A549 (cell line): ENCODE measurements at regions not wholly inside any gene's neighbourhood (a gene's known extent, or its start where the extent isn't known, plus 50 kb on each side); places are given as distances from the start of the nearest gene placed in this dataset.

Source experiments
- ATAC-seq, 2 experiments: fragments of 200-7000 bp in 1 of 2; fragments of >200 bp in 1 of 2; cut with Nextera tagmentation in 1 of 2; cut with Tn5 transposase in 1 of 2; 3 replicates each; pipeline versions ENCODE4 v1.8.0 to v1.9.1; 2018 to 2020; ENCODE audit warnings: mild to moderate bottlenecking in 1 of 2, moderate library complexity in 1 of 2
- CTCF ChIA-PET: fragments of 300-600 bp; sonication (Branson Sonifier 250); formaldehyde crosslinking; extraction: SDS; loops from one replicate; lab custom pipeline; 2021; ENCODE audit warnings: antibody characterized with exemption, inconsistent platforms; lab: Yijun Ruan, JAX
- POLR2A ChIA-PET: fragments of 350-600 bp; formaldehyde crosslinking; extraction: SDS; loops from one replicate; lab custom pipeline; 2021; ENCODE audit warnings: antibody characterized with exemption, inconsistent platforms; lab: Yijun Ruan, JAX
- DNase-seq, 2 experiments: peaks; one replicate each; pipeline versions ENCODE4 v3.0.0 to v3.0.0-alpha.2; 2011 to 2016; ENCODE audit warnings: low read depth in 1 of 2, low spot score in 1 of 2
- FAIRE-seq: peaks from 2 replicates; lab custom pipeline; 2011; peaks lifted over from hg19 to GRCh38; lab: Jason Lieb, UNC
- H3K27ac ChIP-seq, 2 experiments: fragments of >200 bp; sonication (Bioruptor Twin); formaldehyde crosslinking; 3 replicates each; pipeline ENCODE4 v1.5.1; 2016 to 2017
- H3K4me1 ChIP-seq: fragments of >200 bp; sonication (Bioruptor Twin); formaldehyde crosslinking; 3 replicates; pipeline ENCODE4 v1.6.1; 2016
- H3K4me2 ChIP-seq: fragments of >200 bp; sonication (Bioruptor Twin); formaldehyde crosslinking; 3 replicates; pipeline ENCODE4 v1.6.1; 2016
- H3K4me3 ChIP-seq: fragments of >200 bp; sonication (Bioruptor Twin); formaldehyde crosslinking; 3 replicates; pipeline ENCODE4 v1.5.1; 2016
- H3K9me3 ChIP-seq: fragments of >200 bp; sonication (Bioruptor Twin); formaldehyde crosslinking; 3 replicates; pipeline ENCODE4 v1.6.1; 2016
- BHLHE40 ChIP-seq: IDR thresholded peaks from 2 replicates; pipeline ENCODE4 v1.6.1; 2012; ENCODE audit warnings: low read depth, low read length, inconsistent platforms
- CBX2 ChIP-seq: fragments of 200-600 bp; sonication (generic); IDR thresholded peaks from 2 replicates; pipeline ENCODE4 v1.6.1; 2016; ENCODE audit warnings: low read depth, mild to moderate bottlenecking, borderline replicate concordance
- CHD4 ChIP-seq: fragments of 200-600 bp; sonication (generic); IDR thresholded peaks from 2 replicates; pipeline ENCODE4 v1.6.1; 2016; ENCODE audit warnings: antibody characterized with exemption, mild to moderate bottlenecking, borderline replicate concordance
- EHF ChIP-seq: fragments of 250-450 bp; sonication (Bioruptor Pico); IDR thresholded peaks from 2 replicates; pipeline ENCODE4 v1.5.0; 2020; ENCODE audit warnings: mild to moderate bottlenecking
- EP300 ChIP-seq, 2 experiments: fragments of >200 bp; sonication (Bioruptor Twin); formaldehyde crosslinking; IDR thresholded peaks; 2 replicates in 1 of 2; 3 replicates in 1 of 2; pipeline ENCODE4 v1.6.1; 2016 to 2017
- ESRRA ChIP-seq: fragments of 150-350 bp; IDR thresholded peaks from 2 replicates; pipeline ENCODE4 v1.6.1; 2014; ENCODE audit warnings: mild to moderate bottlenecking, low read length, borderline replicate concordance
- FOSL2 ChIP-seq, 2 experiments: fragments of 450-650 bp in 1 of 2; fragments of >200 bp in 1 of 2; sonication (Bioruptor Twin) in 1 of 2; formaldehyde crosslinking; IDR thresholded peaks; 2 replicates each; pipeline versions ENCODE4 v1.5.0 to v1.6.1; 2016 to 2020; ENCODE audit warnings: mild to moderate bottlenecking in 1 of 2, moderate library complexity in 1 of 2
- FOXS1 ChIP-seq: fragments of 250-450 bp; sonication (Bioruptor Pico); IDR thresholded peaks from 2 replicates; pipeline ENCODE4 v1.5.0; 2020; ENCODE audit warnings: mild to moderate bottlenecking, moderate library complexity
- HDAC2 ChIP-seq: fragments of 200-600 bp; sonication (generic); IDR thresholded peaks from 2 replicates; pipeline ENCODE4 v1.6.1; 2016
- HOXA7 ChIP-seq: fragments of 250-450 bp; sonication (Bioruptor Pico); IDR thresholded peaks from 2 replicates; pipeline ENCODE4 v1.5.0; 2020; ENCODE audit warnings: mild to moderate bottlenecking, moderate library complexity
- HOXB13 ChIP-seq: fragments of 250-450 bp; sonication (Bioruptor Pico); IDR thresholded peaks from 2 replicates; pipeline ENCODE4 v1.5.0; 2020; ENCODE audit warnings: low read depth, mild to moderate bottlenecking, moderate library complexity
- KDM5A ChIP-seq: fragments of 200-600 bp; sonication (generic); IDR thresholded peaks from 2 replicates; pipeline ENCODE4 v1.6.1; 2016; ENCODE audit warnings: antibody characterized with exemption, mild to moderate bottlenecking
- MAFK ChIP-seq: fragments of 450-650 bp; IDR thresholded peaks from 2 replicates; pipeline ENCODE4 v1.6.1; 2014; ENCODE audit not compliant: partially characterized antibody
- MAZ ChIP-seq: fragments of 150-350 bp; IDR thresholded peaks from 2 replicates; pipeline ENCODE4 v1.6.1; 2014; ENCODE audit warnings: antibody characterized with exemption, low read depth, low read length, borderline replicate concordance
- MYC ChIP-seq: IDR thresholded peaks from 2 replicates; pipeline ENCODE4 v1.6.1; 2012; ENCODE audit warnings: mild to moderate bottlenecking, inconsistent platforms, low read length, improper control_type of control experiment, borderline replicate concordance
- NFE2L2 ChIP-seq: fragments of 150-350 bp; conservative IDR thresholded peaks from 2 replicates; pipeline ENCODE4 v1.6.1; 2014; ENCODE audit warnings: low read length
- NPAS2 ChIP-seq: fragments of 250-450 bp; sonication (Bioruptor Pico); IDR thresholded peaks from 2 replicates; pipeline ENCODE4 v1.8.0; 2022; ENCODE audit warnings: mild to moderate bottlenecking, moderate library complexity, borderline replicate concordance
- NR3C1 ChIP-seq: fragments of >200 bp; sonication (Bioruptor Twin); formaldehyde crosslinking; IDR thresholded peaks from 3 replicates; pipeline ENCODE4 v1.6.1; 2017
- PHF8 ChIP-seq: fragments of 200-600 bp; sonication (generic); IDR thresholded peaks from 2 replicates; pipeline ENCODE4 v1.6.1; 2016; ENCODE audit warnings: low read depth, mild to moderate bottlenecking, antibody characterized with exemption, moderate library complexity, borderline replicate concordance
- RARB ChIP-seq: fragments of 250-450 bp; sonication (Bioruptor Pico); IDR thresholded peaks from 2 replicates; pipeline ENCODE4 v1.8.0; 2021; ENCODE audit warnings: mild to moderate bottlenecking, moderate library complexity
- RCOR1 ChIP-seq: fragments of 150-350 bp; IDR thresholded peaks from 2 replicates; pipeline ENCODE4 v1.6.1; 2014; ENCODE audit warnings: antibody characterized with exemption, low read length, low read depth
- TFCP2L1 ChIP-seq: fragments of 250-450 bp; sonication (Bioruptor Pico); IDR thresholded peaks from 2 replicates; pipeline ENCODE4 v1.5.0; 2021; ENCODE audit warnings: mild to moderate bottlenecking
- ZNF302 ChIP-seq: fragments of 250-450 bp; sonication (Bioruptor Pico); IDR thresholded peaks from 2 replicates; pipeline ENCODE4 v1.9.0; 2021; ENCODE audit warnings: inconsistent platforms, mild to moderate bottlenecking, moderate library complexity
- WGBS: methylation state at CpG from one replicate; pipeline ENCODE4 v1.1.6; 2017; ENCODE audit errors: missing lambda C conversion rate; 5-methylcytosine and 5-hydroxymethylcytosine counted together
- TF ChIP-seq, protein P1 (sequence below): fragments of 200-600 bp; sonication (generic); IDR thresholded peaks from 2 replicates; pipeline ENCODE4 v1.6.1; 2016; ENCODE audit warnings: antibody characterized with exemption, mild to moderate bottlenecking, moderate library complexity
- TF ChIP-seq, protein P2 (sequence below): fragments of >200 bp; sonication (Bioruptor Twin); formaldehyde crosslinking; IDR thresholded peaks from 2 replicates; pipeline ENCODE4 v1.6.1; 2016
- TF ChIP-seq, protein P3 (sequence below): IDR thresholded peaks from 2 replicates; pipeline ENCODE4 v1.6.1; 2012
- TF ChIP-seq, protein P4 (sequence below): fragments of >200 bp; sonication (Bioruptor Twin); formaldehyde crosslinking; IDR thresholded peaks from 3 replicates; pipeline ENCODE4 v1.6.1; 2016
- TF ChIP-seq, protein P5 (sequence below): fragments of 250-450 bp; sonication (Bioruptor Pico); IDR thresholded peaks from 2 replicates; pipeline ENCODE4 v1.5.0; 2020; ENCODE audit warnings: low read depth, mild to moderate bottlenecking, moderate library complexity

DNA sequence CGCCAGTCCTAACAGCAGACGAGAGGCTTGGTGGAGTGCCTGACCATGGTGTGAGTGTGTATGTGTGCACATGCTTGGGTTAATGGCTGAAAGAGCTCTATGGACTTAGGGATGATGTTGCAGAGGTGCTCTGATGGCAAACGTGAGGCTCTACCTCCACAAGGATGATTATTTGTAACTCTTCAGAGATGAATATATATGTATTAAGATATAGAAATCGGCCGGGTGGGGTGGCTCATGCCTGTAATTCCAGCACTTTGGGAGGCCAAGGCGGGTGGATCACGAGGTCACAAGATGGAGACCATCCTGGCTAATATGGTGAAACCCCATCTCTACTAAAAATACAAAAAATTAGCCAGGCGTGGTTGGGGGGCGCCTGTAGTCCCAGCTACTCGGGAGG, 253.4 kb upstream of the CDH18 start (continued):
- TF ChIP-seq, protein P1, sequence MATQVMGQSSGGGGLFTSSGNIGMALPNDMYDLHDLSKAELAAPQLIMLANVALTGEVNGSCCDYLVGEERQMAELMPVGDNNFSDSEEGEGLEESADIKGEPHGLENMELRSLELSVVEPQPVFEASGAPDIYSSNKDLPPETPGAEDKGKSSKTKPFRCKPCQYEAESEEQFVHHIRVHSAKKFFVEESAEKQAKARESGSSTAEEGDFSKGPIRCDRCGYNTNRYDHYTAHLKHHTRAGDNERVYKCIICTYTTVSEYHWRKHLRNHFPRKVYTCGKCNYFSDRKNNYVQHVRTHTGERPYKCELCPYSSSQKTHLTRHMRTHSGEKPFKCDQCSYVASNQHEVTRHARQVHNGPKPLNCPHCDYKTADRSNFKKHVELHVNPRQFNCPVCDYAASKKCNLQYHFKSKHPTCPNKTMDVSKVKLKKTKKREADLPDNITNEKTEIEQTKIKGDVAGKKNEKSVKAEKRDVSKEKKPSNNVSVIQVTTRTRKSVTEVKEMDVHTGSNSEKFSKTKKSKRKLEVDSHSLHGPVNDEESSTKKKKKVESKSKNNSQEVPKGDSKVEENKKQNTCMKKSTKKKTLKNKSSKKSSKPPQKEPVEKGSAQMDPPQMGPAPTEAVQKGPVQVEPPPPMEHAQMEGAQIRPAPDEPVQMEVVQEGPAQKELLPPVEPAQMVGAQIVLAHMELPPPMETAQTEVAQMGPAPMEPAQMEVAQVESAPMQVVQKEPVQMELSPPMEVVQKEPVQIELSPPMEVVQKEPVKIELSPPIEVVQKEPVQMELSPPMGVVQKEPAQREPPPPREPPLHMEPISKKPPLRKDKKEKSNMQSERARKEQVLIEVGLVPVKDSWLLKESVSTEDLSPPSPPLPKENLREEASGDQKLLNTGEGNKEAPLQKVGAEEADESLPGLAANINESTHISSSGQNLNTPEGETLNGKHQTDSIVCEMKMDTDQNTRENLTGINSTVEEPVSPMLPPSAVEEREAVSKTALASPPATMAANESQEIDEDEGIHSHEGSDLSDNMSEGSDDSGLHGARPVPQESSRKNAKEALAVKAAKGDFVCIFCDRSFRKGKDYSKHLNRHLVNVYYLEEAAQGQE: no peak
- TF ChIP-seq FOXS1 (CRISPR knock-in tag) (no peak), NFE2L2 (no peak), RCOR1 (no peak)
- TF ChIP-seq, protein P2, sequence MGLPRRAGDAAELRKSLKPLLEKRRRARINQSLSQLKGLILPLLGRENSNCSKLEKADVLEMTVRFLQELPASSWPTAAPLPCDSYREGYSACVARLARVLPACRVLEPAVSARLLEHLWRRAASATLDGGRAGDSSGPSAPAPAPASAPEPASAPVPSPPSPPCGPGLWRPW: no peak

DNA sequence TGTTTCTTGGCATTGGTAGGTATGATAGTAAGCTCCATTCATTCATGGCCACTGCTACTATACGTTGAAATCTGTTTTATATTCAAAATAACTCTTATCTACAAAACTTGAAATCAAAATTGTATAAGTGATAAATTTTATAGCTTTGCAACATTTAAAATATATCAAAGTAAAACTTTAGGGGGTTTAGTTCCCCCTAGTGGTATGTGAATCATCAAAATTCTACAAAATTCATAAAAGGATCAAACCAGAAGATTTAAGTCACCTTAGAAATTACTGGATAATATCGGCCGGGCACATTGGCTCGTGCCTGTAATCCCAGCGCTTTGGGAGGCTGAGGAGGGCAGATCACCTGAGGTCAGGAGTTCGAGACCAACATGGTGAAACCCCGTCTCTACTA, 243.0 kb upstream of the CDH18 start:
- ChIA-PET POLR2A (no interaction called here), CTCF (interaction anchor here (1.1 kb wide), 1 partner anchor 342 kb away, joined by 3 read pairs; no protein-coding TSS in a partner anchor)
- WGBS: 53% methylated on average over 7 of the region's 7 CpGs
- no peak for ATAC-seq
- Histone ChIP-seq H3K4me2 (no peak overlapping the region), H3K4me1 (no peaks in the 10 kb centered on the region), H3K27ac (no peak overlapping the region), H3K9me3 (no peaks in the 10 kb centered on the region), H3K4me3 (no peak overlapping the region)
- FAIRE-seq: no peak
- TF ChIP-seq NPAS2 (CRISPR knock-in tag) (no peak), FOXS1 (CRISPR knock-in tag) (no peak), EHF (CRISPR knock-in tag) (no peak), MAFK (no peak), HDAC2 (no peak), KDM5A (no peak)
- TF ChIP-seq, protein P3, sequence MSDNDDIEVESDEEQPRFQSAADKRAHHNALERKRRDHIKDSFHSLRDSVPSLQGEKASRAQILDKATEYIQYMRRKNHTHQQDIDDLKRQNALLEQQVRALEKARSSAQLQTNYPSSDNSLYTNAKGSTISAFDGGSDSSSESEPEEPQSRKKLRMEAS: no peak
- no peak for DNase-seq

DNA sequence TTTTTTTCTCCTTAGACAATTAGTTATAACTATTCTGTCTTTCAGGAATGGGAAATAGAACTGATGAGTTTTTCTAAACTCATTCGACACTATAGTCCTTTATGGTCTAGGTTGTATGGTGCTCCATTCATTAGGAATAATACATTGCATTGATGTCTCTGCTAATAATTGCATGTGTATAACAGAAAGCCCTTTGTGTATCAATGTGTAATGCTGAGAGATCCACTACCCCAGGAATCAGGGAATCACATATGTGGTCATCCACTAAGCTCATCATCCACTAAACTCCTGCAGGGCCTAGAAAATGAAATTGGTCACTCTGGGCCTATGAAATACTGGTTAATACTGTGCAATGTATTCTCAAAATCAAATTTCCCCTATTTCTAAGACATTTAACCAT, 242.0 kb upstream of the CDH18 start:
- ChIA-PET CTCF (no interaction called here), POLR2A (no interaction called here)
- WGBS: 55% methylated on average over 1 of the region's 1 CpG
- Histone ChIP-seq H3K27ac (no peak overlapping the region), H3K9me3 (no peaks in the 10 kb centered on the region), H3K4me2 (no peak overlapping the region), H3K4me1 (no peaks in the 10 kb centered on the region), H3K4me3 (no peak overlapping the region)
- TF ChIP-seq FOSL2 (IDR thresholded peaks at IDR 0.05) (no peak), FOSL2 (CRISPR knock-in tag; IDR thresholded peaks at IDR 0.05) (no peak), EP300 (IDR thresholded peaks at IDR 0.05) (no peak), RARB (no peak), BHLHE40 (no peak), MYC (no peak), TFCP2L1 (CRISPR knock-in tag) (no peak), MAZ (no peak), PHF8 (no peak), CBX2 (no peak), CHD4 (no peak), HOXA7 (CRISPR knock-in tag) (no peak), EHF (CRISPR knock-in tag) (no peak), NPAS2 (CRISPR knock-in tag) (no peak), ESRRA (no peak), NR3C1 (no peak), NFE2L2 (no peak), ZNF302 (CRISPR knock-in tag) (no peak), HOXB13 (CRISPR knock-in tag) (no peak)
- TF ChIP-seq, protein P4, sequence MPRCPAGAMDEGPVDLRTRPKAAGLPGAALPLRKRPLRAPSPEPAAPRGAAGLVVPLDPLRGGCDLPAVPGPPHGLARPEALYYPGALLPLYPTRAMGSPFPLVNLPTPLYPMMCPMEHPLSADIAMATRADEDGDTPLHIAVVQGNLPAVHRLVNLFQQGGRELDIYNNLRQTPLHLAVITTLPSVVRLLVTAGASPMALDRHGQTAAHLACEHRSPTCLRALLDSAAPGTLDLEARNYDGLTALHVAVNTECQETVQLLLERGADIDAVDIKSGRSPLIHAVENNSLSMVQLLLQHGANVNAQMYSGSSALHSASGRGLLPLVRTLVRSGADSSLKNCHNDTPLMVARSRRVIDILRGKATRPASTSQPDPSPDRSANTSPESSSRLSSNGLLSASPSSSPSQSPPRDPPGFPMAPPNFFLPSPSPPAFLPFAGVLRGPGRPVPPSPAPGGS: no peak
- TF ChIP-seq, protein P5, sequence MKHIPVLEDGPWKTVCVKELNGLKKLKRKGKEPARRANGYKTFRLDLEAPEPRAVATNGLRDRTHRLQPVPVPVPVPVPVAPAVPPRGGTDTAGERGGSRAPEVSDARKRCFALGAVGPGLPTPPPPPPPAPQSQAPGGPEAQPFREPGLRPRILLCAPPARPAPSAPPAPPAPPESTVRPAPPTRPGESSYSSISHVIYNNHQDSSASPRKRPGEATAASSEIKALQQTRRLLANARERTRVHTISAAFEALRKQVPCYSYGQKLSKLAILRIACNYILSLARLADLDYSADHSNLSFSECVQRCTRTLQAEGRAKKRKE: no peak
- no peak for FAIRE-seq
- DNase-seq: no peak
- ATAC-seq: no peak
